ENCODE measurements at regions not wholly inside any gene's neighbourhood (a gene's known extent, or its start where the extent isn't known, plus 50 kb on each side); places are given as distances from the start of the nearest gene placed in this dataset.

DNA sequence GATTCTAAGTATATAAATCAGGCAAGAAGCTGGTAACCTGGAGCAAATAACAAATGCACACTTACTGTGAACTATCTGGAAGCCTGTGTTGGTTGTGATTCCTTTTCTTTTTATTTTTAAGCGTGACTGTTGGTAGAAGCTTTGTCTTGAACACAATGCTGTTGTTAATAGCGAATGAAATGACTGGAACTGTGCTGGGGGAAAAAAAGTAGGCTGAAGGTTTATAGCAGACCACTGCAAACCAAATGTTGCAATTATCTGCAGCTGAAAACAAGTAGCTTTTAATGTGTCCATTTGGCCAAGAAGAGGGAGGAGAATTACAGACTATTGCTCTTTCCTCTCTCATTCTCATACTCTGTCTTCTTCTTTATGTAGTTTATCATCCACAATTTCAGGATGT is 184.5 kb upstream of the DNAJC19 start:
- H3K4me3 ChIP-seq = no peak overlapping the region
- no peaks in the 10 kb centered on the region for H3K9me3 ChIP-seq
- no peaks in the 10 kb centered on the region for H3K4me1 ChIP-seq (ENCODE audit: low read depth)
- no peaks in the 10 kb centered on the region for H3K36me3 ChIP-seq (ENCODE audit: low read depth)
- DNase-seq (no peak), ATAC-seq (no peak)
- intact Hi-C loops (cut with DNase I, micrococcal nuclease) = no loop called here
- TF ChIP-seq, protein P1, sequence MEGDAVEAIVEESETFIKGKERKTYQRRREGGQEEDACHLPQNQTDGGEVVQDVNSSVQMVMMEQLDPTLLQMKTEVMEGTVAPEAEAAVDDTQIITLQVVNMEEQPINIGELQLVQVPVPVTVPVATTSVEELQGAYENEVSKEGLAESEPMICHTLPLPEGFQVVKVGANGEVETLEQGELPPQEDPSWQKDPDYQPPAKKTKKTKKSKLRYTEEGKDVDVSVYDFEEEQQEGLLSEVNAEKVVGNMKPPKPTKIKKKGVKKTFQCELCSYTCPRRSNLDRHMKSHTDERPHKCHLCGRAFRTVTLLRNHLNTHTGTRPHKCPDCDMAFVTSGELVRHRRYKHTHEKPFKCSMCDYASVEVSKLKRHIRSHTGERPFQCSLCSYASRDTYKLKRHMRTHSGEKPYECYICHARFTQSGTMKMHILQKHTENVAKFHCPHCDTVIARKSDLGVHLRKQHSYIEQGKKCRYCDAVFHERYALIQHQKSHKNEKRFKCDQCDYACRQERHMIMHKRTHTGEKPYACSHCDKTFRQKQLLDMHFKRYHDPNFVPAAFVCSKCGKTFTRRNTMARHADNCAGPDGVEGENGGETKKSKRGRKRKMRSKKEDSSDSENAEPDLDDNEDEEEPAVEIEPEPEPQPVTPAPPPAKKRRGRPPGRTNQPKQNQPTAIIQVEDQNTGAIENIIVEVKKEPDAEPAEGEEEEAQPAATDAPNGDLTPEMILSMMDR (IDR thresholded peaks at IDR 0.05) = no peak

DNA sequence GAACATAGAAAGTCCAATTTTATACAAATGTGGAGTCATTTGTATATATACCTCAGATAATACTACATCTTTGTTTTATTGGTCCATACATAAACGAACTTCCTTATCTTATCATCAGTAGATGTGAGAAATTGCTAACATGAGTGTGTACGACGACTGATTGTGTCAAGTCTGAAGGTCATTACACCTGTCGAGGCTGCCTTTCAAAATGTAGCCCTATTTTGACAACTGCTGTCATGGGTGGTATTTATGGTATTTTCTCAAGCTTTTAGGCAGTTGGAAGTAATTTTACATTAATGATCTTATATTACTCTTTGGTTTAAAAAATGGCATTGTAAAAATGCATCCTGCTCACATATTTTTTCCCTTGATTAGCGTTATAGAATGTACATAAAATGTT is 183.7 kb upstream of the DNAJC19 start:
- ATAC-seq = no peak
- intact Hi-C loops (cut with DNase I, micrococcal nuclease) = no loop called here
- Histone ChIP-seq H3K4me3 (no peak overlapping the region), H3K9me3 (no peaks in the 10 kb centered on the region), H3K36me3 (ENCODE audit: low read depth) (no peaks in the 10 kb centered on the region), H3K4me1 (ENCODE audit: low read depth) (no peaks in the 10 kb centered on the region)
- TF ChIP-seq, protein P1 (IDR thresholded peaks at IDR 0.05) = no peak
- no peak for DNase-seq

DNA sequence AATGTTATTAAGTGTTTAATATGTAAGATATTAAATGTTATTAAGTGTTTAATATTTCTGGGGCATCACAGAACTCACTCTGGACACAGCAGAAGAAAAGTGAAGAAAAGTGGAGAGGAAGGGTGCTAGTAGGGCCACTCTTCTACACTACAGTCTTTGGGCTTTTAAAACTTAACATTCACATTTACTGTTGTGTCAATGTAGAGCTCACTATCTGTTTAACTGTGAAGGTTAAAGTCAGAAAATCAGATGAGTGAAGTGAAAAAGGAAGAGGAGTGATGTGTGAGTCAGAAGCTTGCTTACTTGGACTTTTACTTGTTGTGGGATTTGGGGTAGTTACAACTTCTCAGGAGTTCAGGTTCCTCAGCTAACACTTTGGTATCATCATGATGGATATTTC is 145.3 kb upstream of the DNAJC19 start:
- intact Hi-C loops (cut with DNase I, micrococcal nuclease) = no loop called here
- TF ChIP-seq, protein P1 (IDR thresholded peaks at IDR 0.05) = no peak
- Histone ChIP-seq H3K9me3 (no peaks in the 10 kb centered on the region), H3K4me1 (ENCODE audit: low read depth) (no peaks in the 10 kb centered on the region), H3K36me3 (ENCODE audit: low read depth) (no peaks in the 10 kb centered on the region), H3K4me3 (no peak overlapping the region)
- DNase-seq = no peak
- no peak for ATAC-seq

DNA sequence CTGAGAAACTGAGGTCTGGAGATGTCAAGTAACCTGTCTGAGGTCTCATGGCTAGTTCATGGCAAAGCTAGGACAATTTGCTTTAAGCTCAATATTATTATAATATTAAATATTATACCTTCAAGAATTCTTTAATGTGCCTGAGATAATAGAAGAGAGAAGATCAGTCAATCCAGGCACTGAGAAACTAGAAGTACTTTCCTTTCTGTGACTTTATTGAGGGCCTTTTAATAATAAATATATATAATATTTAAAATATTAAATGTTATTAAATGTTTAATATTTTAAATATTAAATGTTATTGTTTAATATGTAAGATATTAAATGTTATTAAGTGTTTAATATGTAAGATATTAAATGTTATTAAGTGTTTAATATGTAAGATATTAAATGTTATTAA is 144.3 kb upstream of the DNAJC19 start:
- TF ChIP-seq, protein P1 (IDR thresholded peaks at IDR 0.05) = no peak
- ATAC-seq = no peak
- intact Hi-C loops (cut with DNase I, micrococcal nuclease) = no loop called here

DNA sequence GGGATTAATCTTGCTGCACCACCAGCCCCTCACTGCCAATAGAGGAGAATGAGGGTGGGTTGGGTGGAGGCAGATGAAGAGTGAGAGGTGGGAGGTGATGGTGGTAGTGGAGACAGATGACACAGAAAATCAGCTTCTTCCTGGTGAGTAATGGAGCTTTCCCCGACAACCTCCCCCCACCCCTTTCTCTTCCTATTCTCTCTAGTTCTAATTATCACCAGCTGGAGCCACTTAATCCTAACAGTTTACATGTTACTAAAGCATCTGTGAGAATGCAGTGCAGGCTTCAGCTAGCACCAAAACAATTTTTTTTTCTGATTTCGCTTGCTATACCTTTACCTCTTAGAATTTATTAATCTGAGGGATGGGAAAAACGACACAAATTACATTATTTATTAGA is 116.1 kb upstream of the DNAJC19 start:
- no peak overlapping the region for H3K4me3 ChIP-seq
- no peaks in the 10 kb centered on the region for H3K4me1 ChIP-seq (ENCODE audit: low read depth)
- ATAC-seq (no peak), DNase-seq (no peak)
- H3K9me3 ChIP-seq = peaks cover 9% of the 10 kb centered on the region
- intact Hi-C loops (cut with DNase I, micrococcal nuclease) = no loop called here
- TF ChIP-seq, protein P1 (IDR thresholded peaks at IDR 0.05) = no peak
- H3K36me3 ChIP-seq (ENCODE audit: low read depth) = no peaks in the 10 kb centered on the region

More for the DNA sequence above, 144.3 kb upstream of the DNAJC19 start:
- Histone ChIP-seq H3K9me3 (no peaks in the 10 kb centered on the region), H3K4me1 (ENCODE audit: low read depth) (no peaks in the 10 kb centered on the region), H3K4me3 (no peak overlapping the region), H3K36me3 (ENCODE audit: low read depth) (no peaks in the 10 kb centered on the region)
- no peak for DNase-seq

DNA sequence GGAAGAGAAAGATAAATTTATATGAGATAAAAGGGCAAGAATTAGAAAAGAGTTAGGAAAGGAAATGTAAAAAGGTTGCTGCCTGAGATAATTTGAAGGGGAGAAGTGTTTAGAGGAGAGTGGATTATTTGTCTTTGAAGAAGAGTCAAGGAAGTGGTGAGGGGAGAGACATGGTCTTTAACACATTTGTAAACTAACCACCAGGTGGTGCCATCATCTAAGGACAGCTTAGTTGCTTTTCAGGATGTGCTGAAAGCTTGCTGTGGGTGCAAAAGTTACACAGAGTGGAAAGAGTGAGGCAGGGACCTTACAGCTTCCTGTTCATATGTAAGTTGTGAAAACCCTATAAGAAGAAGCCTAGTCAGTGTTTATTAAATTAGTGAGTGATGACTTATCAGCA is 114.1 kb upstream of the DNAJC19 start:
- H3K36me3 ChIP-seq (ENCODE audit: low read depth) = no peaks in the 10 kb centered on the region
- ATAC-seq = no peak
- peaks cover 9% of the 10 kb centered on the region for H3K9me3 ChIP-seq
- intact Hi-C loops (cut with DNase I, micrococcal nuclease) = no loop called here
- H3K4me1 ChIP-seq (ENCODE audit: low read depth) = no peaks in the 10 kb centered on the region
- DNase-seq = no peak
- TF ChIP-seq, protein P1 (IDR thresholded peaks at IDR 0.05) = no peak
- no peak overlapping the region for H3K4me3 ChIP-seq

Measured in mucosa of descending colon (tissue), 3 donors.